ENCODE measurements at regions not wholly inside any gene's neighbourhood (a gene's known extent, or its start where the extent isn't known, plus 50 kb on each side); places are given as distances from the start of the nearest gene placed in this dataset.

DNA sequence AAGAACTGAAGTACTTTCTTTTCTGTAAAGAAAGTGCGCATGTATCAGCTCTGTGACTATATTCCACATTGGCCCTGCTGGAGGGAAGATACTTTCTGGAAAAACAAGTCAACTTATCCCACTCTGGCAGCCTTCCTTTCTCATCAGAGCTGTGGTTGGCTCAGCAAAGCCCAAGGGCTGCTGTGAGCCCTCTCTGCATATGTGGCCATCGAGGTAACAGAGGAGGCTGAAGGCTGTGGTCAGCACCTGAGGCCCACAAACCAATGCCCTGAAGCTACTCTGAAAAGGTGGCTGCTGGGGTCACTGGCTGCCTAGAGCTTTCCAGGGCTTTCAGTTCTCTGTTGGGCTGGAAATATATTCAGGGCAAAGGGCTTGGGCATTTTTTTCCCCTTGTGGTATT, 70.8 kb upstream of the IGF1 start:
- CTCF ChIA-PET: no interaction called here
- no TSS peak for BruUV-seq (replicated peaks)
- in situ Hi-C loops (cut with HindIII; ENCODE audit: low pct_unique_long_range_greater_than_20kb, low sequenced_read_pairs): no loop called here

GRCh38 chr12:102549691-102550090, 69.3 kb upstream of the IGF1 start:
- TF ChIP-seq TCF7L2 (IDR thresholded peaks at IDR 0.05; ENCODE audit: low read depth, low read length): no peak
- no peak for TF ChIP-seq REST (IDR thresholded peaks at IDR 0.05; ENCODE audit: insufficient read depth in 1 of 2, low read depth in 2 of 2, low read length in 1 of 2)
- TF ChIP-seq POLR2AphosphoS5 (IDR thresholded peaks at IDR 0.05; ENCODE audit: low read depth, low read length): no peak
- Histone ChIP-seq H3K27ac (ENCODE audit: low read length) (no peak overlapping the region), H3K9me3 (ENCODE audit: control insufficient read depth, insufficient read depth, low read depth, low read length) (no peaks in the 10 kb centered on the region), H3K27me3 (ENCODE audit: control insufficient read depth, insufficient read depth, low read length) (no peaks in the 10 kb centered on the region), H3K36me3 (ENCODE audit: control insufficient read depth, insufficient read depth, low read length) (no peaks in the 10 kb centered on the region), H3K4me1 (ENCODE audit: control insufficient read depth, insufficient read depth, low read length) (no peaks in the 10 kb centered on the region), H3K4me3 (ENCODE audit: low read depth in 2 of 2, low read length in 2 of 2) (no peak overlapping the region)
- ChIA-PET POLR2A (no interaction called here), CTCF (no interaction called here)
- intact Hi-C loops (cut with micrococcal nuclease; ENCODE audit: unreplicated experiment) (no loop called here), in situ Hi-C loops (cut with HindIII; ENCODE audit: low pct_unique_long_range_greater_than_20kb, low sequenced_read_pairs) (no loop called here)
- no peak for DNase-seq (ENCODE audit: low read depth, low spot score)
- no peak for ATAC-seq
- no TSS peak for BruUV-seq (replicated peaks)

More for the DNA sequence above, 70.8 kb upstream of the IGF1 start:
- ATAC-seq (no peak), DNase-seq (ENCODE audit: low read depth, low spot score) (no peak)
- Histone ChIP-seq H3K4me1 (ENCODE audit: control insufficient read depth, insufficient read depth, low read length) (no peaks in the 10 kb centered on the region), H3K36me3 (ENCODE audit: control insufficient read depth, insufficient read depth, low read length) (no peaks in the 10 kb centered on the region), H3K9me3 (ENCODE audit: control insufficient read depth, insufficient read depth, low read depth, low read length) (no peaks in the 10 kb centered on the region), H3K4me3 (ENCODE audit: low read depth in 2 of 2, low read length in 2 of 2) (no peak overlapping the region), H3K27me3 (ENCODE audit: control insufficient read depth, insufficient read depth, low read length) (no peaks in the 10 kb centered on the region), H3K27ac (ENCODE audit: low read length) (no peak overlapping the region)
- TF ChIP-seq POLR2AphosphoS5 (IDR thresholded peaks at IDR 0.05; ENCODE audit: low read depth, low read length) (no peak), SIN3A (IDR thresholded peaks at IDR 0.05; ENCODE audit: borderline replicate concordance, insufficient read depth, low read depth, low read length) (no peak), REST (IDR thresholded peaks at IDR 0.05; ENCODE audit: insufficient read depth in 1 of 2, low read depth in 2 of 2, low read length in 1 of 2) (no peak), TCF7L2 (IDR thresholded peaks at IDR 0.05; ENCODE audit: low read depth, low read length) (no peak), CTCF (IDR thresholded peaks at IDR 0.05) (no peak)
- intact Hi-C loops (cut with micrococcal nuclease; ENCODE audit: unreplicated experiment): no loop called here
- POLR2A ChIA-PET: no interaction called here
